ENCODE measurements at regions not wholly inside any gene's neighbourhood (a gene's known extent, or its start where the extent isn't known, plus 50 kb on each side); places are given as distances from the start of the nearest gene placed in this dataset.

GRCh38 chr13:59342400-59342799, 821.3 kb downstream of the DIAPH3 start:
- Histone ChIP-seq H3K4me3 (ENCODE audit: control extremely low read depth in 1 of 5, extremely low read depth in 1 of 5, insufficient read depth in 1 of 5, low read depth in 2 of 5, low read length in 4 of 5) (no peak overlapping the region), H3K4me2 (replicated peaks; ENCODE audit: low read depth, low read length, poor library complexity, severe bottlenecking) (no peak overlapping the region), H3K4me1 (ENCODE audit: control insufficient read depth in 2 of 2, insufficient read depth in 2 of 2, low read length in 2 of 2) (no peaks in the 10 kb centered on the region), H3K9ac (ENCODE audit: low read length) (no peak overlapping the region), H3K27ac (ENCODE audit: low read length in 2 of 2) (no peak overlapping the region), H4K20me1 (ENCODE audit: control insufficient read depth, insufficient read depth, low read length, poor library complexity, severe bottlenecking) (no peaks in the 10 kb centered on the region), H3K79me2 (ENCODE audit: control insufficient read depth, insufficient read depth, low read length) (no peaks in the 10 kb centered on the region), H2AFZ (ENCODE audit: insufficient read depth, low read depth, low read length, poor library complexity, severe bottlenecking) (no peak overlapping the region), H3K27me3 (replicated peaks in 1 of 4; ENCODE audit: control extremely low read depth in 1 of 4, control insufficient read depth in 3 of 4, insufficient read depth in 4 of 4, low read length in 3 of 4) (no peaks in the 10 kb centered on the region), H3K9me3 (ENCODE audit: control extremely low read depth in 1 of 3, control insufficient read depth in 2 of 3, insufficient read depth in 1 of 3, low read length in 2 of 3) (no peaks in the 10 kb centered on the region), H3K36me3 (replicated peaks in 1 of 2; ENCODE audit: control extremely low read depth in 1 of 2, control insufficient read depth in 1 of 2, extremely low read depth in 1 of 2, insufficient read depth in 2 of 2, low read length in 1 of 2) (no peaks in the 10 kb centered on the region)
- no peak for ATAC-seq (ENCODE audit: low read depth)
- no peak for DNase-seq
- WGBS (ENCODE audit: insufficient coverage) = 90% methylated on average over 4 of the region's 5 CpGs
- Mint-ChIP-seq H3K9me3 (ENCODE audit: insufficient read depth) (no peaks in the 10 kb centered on the region), H3K27me3 (no peaks in the 10 kb centered on the region), H3K4me3 (no peak overlapping the region), H3K27ac (no peak overlapping the region), H3K4me1 (no peaks in the 10 kb centered on the region)
- ChIA-PET CTCF (no interaction called here), POLR2A (no interaction called here)
- intact Hi-C loops (cut with micrococcal nuclease) = no loop called here
- TF ChIP-seq EZH2 (IDR thresholded peaks at IDR 0.05; ENCODE audit: borderline replicate concordance, insufficient read depth, low read depth, low read length, poor library complexity, severe bottlenecking) (no peak), CTCF (IDR thresholded peaks at IDR 0.05) (no peak)

GRCh38 chr13:59343132-59343531, 820.6 kb downstream of the DIAPH3 start:
- Mint-ChIP-seq H3K27me3 (no peaks in the 10 kb centered on the region), H3K4me3 (no peak overlapping the region), H3K4me1 (no peaks in the 10 kb centered on the region), H3K9me3 (ENCODE audit: insufficient read depth) (no peaks in the 10 kb centered on the region), H3K27ac (no peak overlapping the region)
- ChIA-PET CTCF (no interaction called here), POLR2A (no interaction called here)
- ATAC-seq (ENCODE audit: low read depth) = no peak
- intact Hi-C loops (cut with micrococcal nuclease) = no loop called here
- no peak overlapping the region for H3K27ac ChIP-seq (ENCODE audit: low read length in 2 of 2)
- no peaks in the 10 kb centered on the region for H3K4me1 ChIP-seq (ENCODE audit: control insufficient read depth in 2 of 2, insufficient read depth in 2 of 2, low read length in 2 of 2)
- WGBS (ENCODE audit: insufficient coverage) = no CpG with 5 or more reads among the region's 3 CpGs
- H2AFZ ChIP-seq (ENCODE audit: insufficient read depth, low read depth, low read length, poor library complexity, severe bottlenecking) = no peak overlapping the region
- H3K4me2 ChIP-seq (replicated peaks; ENCODE audit: low read depth, low read length, poor library complexity, severe bottlenecking) = no peak overlapping the region
- no peaks in the 10 kb centered on the region for H4K20me1 ChIP-seq (ENCODE audit: control insufficient read depth, insufficient read depth, low read length, poor library complexity, severe bottlenecking)
- TF ChIP-seq EZH2 (IDR thresholded peaks at IDR 0.05; ENCODE audit: borderline replicate concordance, insufficient read depth, low read depth, low read length, poor library complexity, severe bottlenecking) (no peak), CTCF (IDR thresholded peaks at IDR 0.05) (no peak)
- H3K36me3 ChIP-seq (replicated peaks in 1 of 2; ENCODE audit: control extremely low read depth in 1 of 2, control insufficient read depth in 1 of 2, extremely low read depth in 1 of 2, insufficient read depth in 2 of 2, low read length in 1 of 2) = no peaks in the 10 kb centered on the region
- no peak for DNase-seq
- no peak overlapping the region for H3K4me3 ChIP-seq (ENCODE audit: control extremely low read depth in 1 of 5, extremely low read depth in 1 of 5, insufficient read depth in 1 of 5, low read depth in 2 of 5, low read length in 4 of 5)
- no peaks in the 10 kb centered on the region for H3K9me3 ChIP-seq (ENCODE audit: control extremely low read depth in 1 of 3, control insufficient read depth in 2 of 3, insufficient read depth in 1 of 3, low read length in 2 of 3)
- no peak overlapping the region for H3K9ac ChIP-seq (ENCODE audit: low read length)
- H3K79me2 ChIP-seq (ENCODE audit: control insufficient read depth, insufficient read depth, low read length) = no peaks in the 10 kb centered on the region
- no peaks in the 10 kb centered on the region for H3K27me3 ChIP-seq (replicated peaks in 1 of 4; ENCODE audit: control extremely low read depth in 1 of 4, control insufficient read depth in 3 of 4, insufficient read depth in 4 of 4, low read length in 3 of 4)
